ENCODE measurements at regions not wholly inside any gene's neighbourhood (a gene's known extent, or its start where the extent isn't known, plus 50 kb on each side); places are given as distances from the start of the nearest gene placed in this dataset.
A peak's percentile ranks its signal among the peaks of the same experiment; 100 is the strongest.
"Not testable (repeated sequence)": the region's sequence is repeated elsewhere in the genome, so short reads cannot be mapped to it uniquely, and the experiment has no call there.

DNA sequence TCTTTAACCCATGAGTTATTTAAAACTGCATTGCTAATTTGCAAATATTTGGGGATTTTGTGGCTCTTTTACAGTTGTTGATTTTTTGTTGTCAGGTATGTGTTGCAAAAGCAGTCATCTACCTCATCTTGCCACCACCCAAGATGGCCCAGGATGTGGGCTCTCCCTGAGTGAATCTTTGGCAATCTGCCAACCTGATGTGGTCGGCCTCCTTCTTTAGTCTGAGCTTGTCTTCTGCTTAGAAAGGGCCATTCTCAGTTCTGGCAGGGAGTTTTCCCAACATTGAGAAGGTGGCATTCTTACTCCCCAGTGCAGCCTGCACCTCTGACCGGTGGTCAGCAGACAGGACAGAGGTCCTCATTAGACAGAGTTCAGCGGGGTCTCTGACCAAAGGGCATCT lies 957.2 kb downstream of the TUBA3C start:
- DNase-seq, H3K4me3 Mint-ChIP-seq, H3K27me3 Mint-ChIP-seq, H3K9me3 Mint-ChIP-seq, H3K27ac Mint-ChIP-seq, ATAC-seq, H3K4me1 Mint-ChIP-seq: not testable (repeated sequence)

DNA sequence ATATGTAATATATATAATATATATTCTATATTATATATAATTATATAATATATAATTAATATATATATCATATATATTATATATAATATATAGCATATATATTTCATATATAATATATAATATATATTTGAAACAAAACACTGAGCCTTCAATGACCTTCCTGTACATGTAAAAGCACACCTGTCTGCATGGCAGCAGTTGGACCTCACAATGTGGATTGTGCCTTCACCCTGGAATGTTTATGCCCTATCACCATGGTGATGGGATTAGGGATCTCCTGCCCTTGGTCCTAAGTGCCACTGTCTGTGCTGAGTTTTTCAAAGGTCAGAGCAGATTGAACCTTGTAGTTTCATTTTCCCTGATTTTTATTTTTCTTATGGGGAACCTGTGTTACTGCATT lies 966.9 kb downstream of the TUBA3C start:
- not testable (repeated sequence) for H3K4me1 Mint-ChIP-seq, H3K4me3 Mint-ChIP-seq, H3K27me3 Mint-ChIP-seq, H3K27ac Mint-ChIP-seq, DNase-seq
- H3K9me3 Mint-ChIP-seq: peaks cover 10 to 17% of the 10 kb centered on the region in 2 donors
- ATAC-seq: peak; percentile 44

DNA sequence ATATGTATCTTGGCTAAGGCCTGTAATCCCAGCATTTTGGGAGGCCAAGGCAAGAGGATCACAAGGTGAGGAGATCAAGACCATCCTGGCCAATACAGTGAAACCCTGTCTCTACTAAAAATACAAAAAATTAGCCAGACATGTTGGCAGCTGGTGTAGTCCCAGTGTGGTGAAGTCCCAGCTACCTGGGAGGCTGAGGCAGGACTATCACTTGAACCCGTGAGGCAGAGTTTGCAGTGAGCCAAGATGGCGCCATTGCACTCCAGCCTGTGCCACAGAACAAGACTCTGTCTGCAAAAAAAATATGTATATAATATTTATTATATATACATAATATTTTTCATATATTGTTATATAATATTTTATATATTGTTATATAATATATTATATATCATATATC lies 968.1 kb downstream of the TUBA3C start:
- H3K27me3 Mint-ChIP-seq, H3K4me1 Mint-ChIP-seq, H3K27ac Mint-ChIP-seq, DNase-seq, H3K4me3 Mint-ChIP-seq, ATAC-seq: not testable (repeated sequence)
- H3K9me3 Mint-ChIP-seq: peaks cover 10 to 17% of the 10 kb centered on the region in 2 donors

- ATAC-seq (peak; percentile 46), DNase-seq (peak in 1 of 2 donors; percentile 15)
- no peaks in the 10 kb centered on the region for H3K4me1 Mint-ChIP-seq
- H3K9me3 Mint-ChIP-seq: peaks cover 10 to 17% of the 10 kb centered on the region in 2 donors
- H3K4me3 Mint-ChIP-seq: no peak overlapping the region
- no peaks in the 10 kb centered on the region for H3K27me3 Mint-ChIP-seq
- no peak overlapping the region for H3K27ac Mint-ChIP-seq
Measured at GRCh38 chr13:18212873-18213272, 968.8 kb downstream of the TUBA3C start.

DNA sequence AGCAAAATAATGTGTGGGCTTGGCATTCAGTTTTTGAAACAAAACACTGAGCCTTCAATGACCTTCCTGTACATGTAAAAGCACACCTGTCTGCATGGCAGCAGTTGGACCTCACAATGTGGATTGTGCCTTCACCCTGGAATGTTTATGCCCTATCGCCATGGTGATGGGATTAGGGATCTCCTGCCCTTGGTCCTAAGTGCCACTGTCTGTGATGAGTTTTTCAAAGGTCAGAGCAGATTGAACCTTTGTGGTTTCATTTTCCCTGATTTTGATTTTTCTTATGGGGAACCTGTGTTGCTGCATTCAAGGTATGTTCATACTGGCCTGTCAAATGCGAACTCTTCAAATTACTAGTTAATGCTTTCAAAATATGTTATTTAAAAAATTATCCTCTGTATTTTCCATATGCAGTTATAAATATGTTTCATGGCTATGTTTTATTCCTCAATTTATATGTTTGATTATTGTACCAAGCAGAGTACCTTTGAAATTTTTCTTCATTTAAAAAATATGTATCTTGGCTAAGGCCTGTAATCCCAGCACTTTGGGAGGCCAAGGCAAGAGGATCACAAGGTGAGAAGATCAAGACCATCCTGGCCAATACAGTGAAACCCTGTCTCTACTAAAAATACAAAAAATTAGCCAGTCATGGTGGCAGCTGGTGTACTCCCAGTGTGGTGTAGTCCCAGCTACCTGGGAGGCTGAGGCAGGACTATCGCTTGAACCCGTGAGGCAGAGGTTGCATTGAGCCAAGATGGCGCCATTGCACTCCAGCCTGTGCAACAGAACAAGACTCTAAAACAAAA lies 969.7 kb downstream of the TUBA3C start:
- not testable (repeated sequence) for H3K27me3 Mint-ChIP-seq, H3K27ac Mint-ChIP-seq, H3K4me1 Mint-ChIP-seq, H3K4me3 Mint-ChIP-seq
- ATAC-seq: peak; percentile 85
- peak in 1 of 2 donors; percentile 14 for DNase-seq
- peaks cover 10 to 17% of the 10 kb centered on the region in 2 donors for H3K9me3 Mint-ChIP-seq

- not testable (repeated sequence) for DNase-seq, H3K4me3 Mint-ChIP-seq, H3K27me3 Mint-ChIP-seq, H3K27ac Mint-ChIP-seq, ATAC-seq, H3K4me1 Mint-ChIP-seq, H3K9me3 Mint-ChIP-seq
Measured at GRCh38 chr13:18204614-18205178, 976.9 kb downstream of the TUBA3C start.

GRCh38 chr13:18195365-18195678 lies 986.3 kb downstream of the TUBA3C start:
- H3K27ac Mint-ChIP-seq, ATAC-seq, H3K4me1 Mint-ChIP-seq, DNase-seq, H3K27me3 Mint-ChIP-seq, H3K4me3 Mint-ChIP-seq, H3K9me3 Mint-ChIP-seq: not testable (repeated sequence)

GRCh38 chr13:18194631-18195364 lies 986.8 kb downstream of the TUBA3C start:
- H3K4me1 Mint-ChIP-seq, H3K27me3 Mint-ChIP-seq, H3K4me3 Mint-ChIP-seq, H3K9me3 Mint-ChIP-seq, H3K27ac Mint-ChIP-seq, DNase-seq: not testable (repeated sequence)
- peak; percentile 73 for ATAC-seq

GRCh38 chr13:18194104-18194503 lies 987.5 kb downstream of the TUBA3C start:
- not testable (repeated sequence) for DNase-seq, H3K27me3 Mint-ChIP-seq, H3K9me3 Mint-ChIP-seq, H3K4me1 Mint-ChIP-seq, H3K27ac Mint-ChIP-seq, H3K4me3 Mint-ChIP-seq
- peak; percentile 19 for ATAC-seq

Measured in stimulated activated naive CD8-positive, alpha-beta T cell treated with anti-CD3 and anti-CD28 coated beads, Interleukin-15, amount 100 ng/mL, for 72 hours (primary cell).